Endothelial cell (in vitro differentiated cells): ENCODE measurements at regions not wholly inside any gene's neighbourhood (a gene's known extent, or its start where the extent isn't known, plus 50 kb on each side); places are given as distances from the start of the nearest gene placed in this dataset.

ENCODE experiments used
- DNase-seq: peaks from one replicate; pipeline ENCODE4 v3.0.0; 2021; ENCODE audit warnings: low spot score
- H3K27ac Mint-ChIP-seq: one replicate; pipeline ENCODE4 v1.8.0; 2021; ENCODE audit warnings: mixed read lengths, inconsistent platforms; ENCODE audit not compliant: unreplicated experiment
- H3K27me3 Mint-ChIP-seq: one replicate; pipeline ENCODE4 v1.8.0; 2021; ENCODE audit warnings: mild to moderate bottlenecking, moderate library complexity, mixed read lengths, inconsistent platforms; ENCODE audit not compliant: unreplicated experiment
- H3K36me3 Mint-ChIP-seq: one replicate; pipeline ENCODE4 v1.8.0; 2021; ENCODE audit warnings: mild to moderate bottlenecking, low read depth, mixed read lengths, inconsistent platforms; ENCODE audit not compliant: unreplicated experiment
- H3K4me1 Mint-ChIP-seq: one replicate; pipeline ENCODE4 v1.8.0; 2021; ENCODE audit warnings: mild to moderate bottlenecking, mixed read lengths, inconsistent platforms; ENCODE audit not compliant: unreplicated experiment
- H3K4me3 Mint-ChIP-seq: one replicate; pipeline ENCODE4 v1.8.0; 2021; ENCODE audit warnings: mild to moderate bottlenecking, mixed read lengths, inconsistent platforms; ENCODE audit not compliant: unreplicated experiment
- H3K9me3 Mint-ChIP-seq: one replicate; pipeline ENCODE4 v1.8.0; 2021; ENCODE audit warnings: mixed read lengths, inconsistent platforms; ENCODE audit not compliant: unreplicated experiment
- TF ChIP-seq, protein P1 (sequence below): fragments of 200-600 bp; sonication (generic); IDR thresholded peaks from one replicate; pipeline ENCODE4 v1.5.0; 2021; ENCODE audit warnings: antibody characterized with exemption; ENCODE audit not compliant: unreplicated experiment

- Mint-ChIP-seq H3K4me3 (no peak overlapping the region), H3K27me3 (no peaks in the 10 kb centered on the region), H3K4me1 (peaks cover 2% of the 10 kb centered on the region), H3K9me3 (no peaks in the 10 kb centered on the region), H3K27ac (no peak overlapping the region), H3K36me3 (no peaks in the 10 kb centered on the region)
- no peak for DNase-seq
- TF ChIP-seq, protein P1, sequence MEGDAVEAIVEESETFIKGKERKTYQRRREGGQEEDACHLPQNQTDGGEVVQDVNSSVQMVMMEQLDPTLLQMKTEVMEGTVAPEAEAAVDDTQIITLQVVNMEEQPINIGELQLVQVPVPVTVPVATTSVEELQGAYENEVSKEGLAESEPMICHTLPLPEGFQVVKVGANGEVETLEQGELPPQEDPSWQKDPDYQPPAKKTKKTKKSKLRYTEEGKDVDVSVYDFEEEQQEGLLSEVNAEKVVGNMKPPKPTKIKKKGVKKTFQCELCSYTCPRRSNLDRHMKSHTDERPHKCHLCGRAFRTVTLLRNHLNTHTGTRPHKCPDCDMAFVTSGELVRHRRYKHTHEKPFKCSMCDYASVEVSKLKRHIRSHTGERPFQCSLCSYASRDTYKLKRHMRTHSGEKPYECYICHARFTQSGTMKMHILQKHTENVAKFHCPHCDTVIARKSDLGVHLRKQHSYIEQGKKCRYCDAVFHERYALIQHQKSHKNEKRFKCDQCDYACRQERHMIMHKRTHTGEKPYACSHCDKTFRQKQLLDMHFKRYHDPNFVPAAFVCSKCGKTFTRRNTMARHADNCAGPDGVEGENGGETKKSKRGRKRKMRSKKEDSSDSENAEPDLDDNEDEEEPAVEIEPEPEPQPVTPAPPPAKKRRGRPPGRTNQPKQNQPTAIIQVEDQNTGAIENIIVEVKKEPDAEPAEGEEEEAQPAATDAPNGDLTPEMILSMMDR, result no peak
These were observed 141.7 kb upstream of the ACVR2A start for GRCh38 chr2:147703171-147703570.

DNA sequence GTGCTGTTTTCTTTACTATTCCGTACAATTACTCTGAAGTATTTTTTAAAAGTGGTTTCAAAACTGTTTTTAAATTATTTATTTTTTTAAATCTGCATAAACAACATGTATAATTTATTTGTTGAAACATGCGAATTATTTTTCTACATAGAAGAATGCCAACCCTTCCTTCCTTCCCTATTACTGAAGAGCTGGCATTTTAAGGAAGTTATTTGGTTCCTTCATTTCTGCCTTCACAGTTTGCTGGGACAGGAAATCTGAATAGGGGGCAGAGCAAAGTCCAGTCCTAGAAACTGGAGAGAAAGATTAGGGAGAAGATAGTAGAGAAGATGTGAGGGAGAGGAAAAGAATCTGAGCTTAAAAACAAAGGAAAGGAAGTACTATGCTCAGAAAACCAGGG is 146.7 kb upstream of the ACVR2A start:
- peaks cover 3% of the 10 kb centered on the region for H3K4me1 Mint-ChIP-seq
- no peaks in the 10 kb centered on the region for H3K27me3 Mint-ChIP-seq

GRCh38 chr2:147696426-147696825 is 148.4 kb upstream of the ACVR2A start:
- peaks cover 3% of the 10 kb centered on the region for H3K4me1 Mint-ChIP-seq
- H3K27me3 Mint-ChIP-seq, result no peaks in the 10 kb centered on the region
- no peak overlapping the region for H3K4me3 Mint-ChIP-seq
- no peak overlapping the region for H3K27ac Mint-ChIP-seq
- DNase-seq, result no peak
- no peaks in the 10 kb centered on the region for H3K9me3 Mint-ChIP-seq
- H3K36me3 Mint-ChIP-seq, result no peaks in the 10 kb centered on the region
- TF ChIP-seq, protein P1, result no peak

More for the DNA sequence above, 146.7 kb upstream of the ACVR2A start:
- Mint-ChIP-seq H3K4me3 (no peak overlapping the region), H3K9me3 (no peaks in the 10 kb centered on the region), H3K27ac (no peak overlapping the region), H3K36me3 (no peaks in the 10 kb centered on the region)
- DNase-seq, result no peak
- TF ChIP-seq, protein P1, result no peak

DNA sequence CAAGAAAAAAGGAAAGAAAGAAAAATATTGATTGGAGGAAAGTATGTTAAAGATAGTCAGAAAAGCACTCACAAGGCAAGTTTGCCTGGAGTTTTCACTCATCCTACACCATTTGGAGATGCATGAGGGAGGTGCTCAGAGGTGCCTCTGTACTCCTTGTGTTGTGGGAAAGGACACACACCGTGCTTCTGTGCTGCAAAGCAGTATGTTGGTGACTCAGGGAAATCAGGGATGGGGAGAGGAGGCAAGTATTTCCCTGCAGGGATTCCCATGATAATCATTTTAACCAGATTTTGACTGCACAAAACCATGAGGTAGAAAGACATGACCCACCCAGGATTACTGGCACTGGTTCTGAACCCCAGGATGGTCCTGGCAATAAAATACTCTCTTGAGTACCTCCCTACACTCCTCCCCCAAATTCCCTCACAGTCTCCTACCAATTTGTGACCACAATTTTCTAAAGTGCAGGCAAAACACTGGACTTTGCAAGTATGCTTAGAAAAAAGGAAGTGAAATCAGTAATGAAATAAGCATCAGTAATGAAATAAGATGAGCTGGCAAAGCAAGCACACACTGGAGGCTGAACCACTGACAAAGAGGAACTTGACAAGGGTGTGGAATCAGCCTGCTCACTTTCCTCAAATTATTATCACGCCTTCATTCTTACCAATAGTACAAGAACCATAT is 155.5 kb upstream of the ACVR2A start:
- Mint-ChIP-seq H3K27me3 (no peaks in the 10 kb centered on the region), H3K27ac (no peak overlapping the region), H3K4me3 (no peak overlapping the region), H3K9me3 (no peaks in the 10 kb centered on the region), H3K36me3 (no peaks in the 10 kb centered on the region), H3K4me1 (no peaks in the 10 kb centered on the region)
- no peak for DNase-seq
- TF ChIP-seq, protein P1, result no peak

- no peak for DNase-seq
- TF ChIP-seq, protein P1, result no peak
These were observed 156.6 kb upstream of the ACVR2A start for GRCh38 chr2:147688242-147688641.

More at GRCh38 chr2:147688242-147688641, 156.6 kb upstream of the ACVR2A start:
- no peaks in the 10 kb centered on the region for H3K4me1 Mint-ChIP-seq
- H3K9me3 Mint-ChIP-seq, result no peaks in the 10 kb centered on the region
- no peaks in the 10 kb centered on the region for H3K36me3 Mint-ChIP-seq
- H3K27ac Mint-ChIP-seq, result no peak overlapping the region
- no peak overlapping the region for H3K4me3 Mint-ChIP-seq
- H3K27me3 Mint-ChIP-seq, result no peaks in the 10 kb centered on the region
